ENCODE measurements at regions not wholly inside any gene's neighbourhood (a gene's known extent, or its start where the extent isn't known, plus 50 kb on each side); places are given as distances from the start of the nearest gene placed in this dataset.

- in situ Hi-C loops (cut with HindIII; ENCODE audit: low pct_ligation_motif_present, low sequenced_read_pairs) = no loop called here
- no peak for TF ChIP-seq CTCF (IDR thresholded peaks at IDR 0.05; ENCODE audit: low read depth, low read length, missing control alignments)
- Histone ChIP-seq H3K36me3 (replicated peaks) (no peaks in the 10 kb centered on the region), H3K27me3 (replicated peaks) (no peaks in the 10 kb centered on the region), H3K4me3 (ENCODE audit: low read depth, low read length) (no peak overlapping the region), H3K27ac (no peak overlapping the region)
- DNase-seq = no peak
Measured at GRCh38 chr6:155690820-155691219, 235.2 kb upstream of the NOX3 start.

GRCh38 chr6:155687645-155688044, 232.0 kb upstream of the NOX3 start:
- DNase-seq = no peak
- in situ Hi-C loops (cut with HindIII; ENCODE audit: low pct_ligation_motif_present, low sequenced_read_pairs) = no loop called here
- Histone ChIP-seq H3K4me3 (ENCODE audit: low read depth, low read length) (no peak overlapping the region), H3K27ac (no peak overlapping the region), H3K36me3 (replicated peaks) (no peaks in the 10 kb centered on the region), H3K27me3 (replicated peaks) (no peaks in the 10 kb centered on the region)
- no peak for TF ChIP-seq CTCF (IDR thresholded peaks at IDR 0.05; ENCODE audit: low read depth, low read length, missing control alignments)

- H3K27me3 ChIP-seq (replicated peaks) = no peaks in the 10 kb centered on the region
- no peaks in the 10 kb centered on the region for H3K36me3 ChIP-seq (replicated peaks)
- TF ChIP-seq CTCF (IDR thresholded peaks at IDR 0.05; ENCODE audit: low read depth, low read length, missing control alignments) = no peak
- in situ Hi-C loops (cut with HindIII; ENCODE audit: low pct_ligation_motif_present, low sequenced_read_pairs) = no loop called here
- H3K4me3 ChIP-seq (ENCODE audit: low read depth, low read length) = no peak overlapping the region
- no peak for DNase-seq
- no peak overlapping the region for H3K27ac ChIP-seq
Measured at GRCh38 chr6:155684416-155685196, 229.0 kb upstream of the NOX3 start.

- no peak for TF ChIP-seq CTCF (IDR thresholded peaks at IDR 0.05; ENCODE audit: low read depth, low read length, missing control alignments)
- Histone ChIP-seq H3K27me3 (replicated peaks) (no peaks in the 10 kb centered on the region), H3K27ac (no peak overlapping the region), H3K36me3 (replicated peaks) (no peaks in the 10 kb centered on the region), H3K4me3 (ENCODE audit: low read depth, low read length) (no peak overlapping the region)
- in situ Hi-C loops (cut with HindIII; ENCODE audit: low pct_ligation_motif_present, low sequenced_read_pairs) = no loop called here
- no peak for DNase-seq
Measured at GRCh38 chr6:155678361-155678760, 222.7 kb upstream of the NOX3 start.

GRCh38 chr6:155676346-155676745, 220.7 kb upstream of the NOX3 start:
- H3K36me3 ChIP-seq (replicated peaks) = no peaks in the 10 kb centered on the region
- H3K4me3 ChIP-seq (ENCODE audit: low read depth, low read length) = no peak overlapping the region
- in situ Hi-C loops (cut with HindIII; ENCODE audit: low pct_ligation_motif_present, low sequenced_read_pairs) = no loop called here
- no peaks in the 10 kb centered on the region for H3K27me3 ChIP-seq (replicated peaks)
- H3K27ac ChIP-seq = no peak overlapping the region
- no peak for TF ChIP-seq CTCF (IDR thresholded peaks at IDR 0.05; ENCODE audit: low read depth, low read length, missing control alignments)
- no peak for DNase-seq

- DNase-seq = no peak
- in situ Hi-C loops (cut with HindIII; ENCODE audit: low pct_ligation_motif_present, low sequenced_read_pairs) = no loop called here
- Histone ChIP-seq H3K27ac (no peak overlapping the region), H3K36me3 (replicated peaks) (no peaks in the 10 kb centered on the region), H3K27me3 (replicated peaks) (no peaks in the 10 kb centered on the region), H3K4me3 (ENCODE audit: low read depth, low read length) (no peak overlapping the region)
- TF ChIP-seq CTCF (IDR thresholded peaks at IDR 0.05; ENCODE audit: low read depth, low read length, missing control alignments) = no peak
Measured at GRCh38 chr6:155670655-155671054, 215.0 kb upstream of the NOX3 start.
